GM12865 (cell line): ENCODE measurements at regions not wholly inside any gene's neighbourhood (a gene's known extent, or its start where the extent isn't known, plus 50 kb on each side); places are given as distances from the start of the nearest gene placed in this dataset.

Experiments used
- DNase-seq: peaks from one replicate; pipeline ENCODE4 v3.0.0; 2010; ENCODE audit warnings: low read depth
- H3K4me3 ChIP-seq: 2 replicates; pipeline ENCODE4 v1.5.1; 2011; ENCODE audit warnings: mild to moderate bottlenecking, low read depth, low read length, control low read depth
- TF ChIP-seq, protein P1 (sequence below): IDR thresholded peaks from 2 replicates; pipeline ENCODE4 v1.5.1; 2011; ENCODE audit warnings: low read length, control low read depth, low read depth, inconsistent platforms; ENCODE audit not compliant: insufficient read depth; ENCODE audit errors: missing control alignments

DNA sequence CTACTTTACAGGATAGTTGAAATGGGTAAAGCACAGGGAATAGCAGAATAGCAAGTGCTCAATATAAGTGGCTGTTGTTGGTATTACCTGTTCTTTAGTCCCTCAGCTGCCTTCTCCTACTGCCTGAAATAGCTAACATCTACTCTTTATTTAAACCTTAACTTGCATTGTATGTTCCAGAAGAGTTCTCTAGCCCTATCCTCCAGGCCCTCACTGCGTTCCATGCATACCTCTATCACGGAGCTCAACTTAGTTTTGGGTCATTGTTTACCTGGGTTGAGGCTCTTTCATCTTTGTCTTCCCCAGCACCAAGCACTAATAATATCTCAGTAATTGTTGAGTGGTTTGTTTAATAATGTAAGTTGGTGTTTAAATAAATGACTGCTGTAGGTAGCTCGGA is 242.2 kb upstream of the FANCL start:
- TF ChIP-seq, protein P1, sequence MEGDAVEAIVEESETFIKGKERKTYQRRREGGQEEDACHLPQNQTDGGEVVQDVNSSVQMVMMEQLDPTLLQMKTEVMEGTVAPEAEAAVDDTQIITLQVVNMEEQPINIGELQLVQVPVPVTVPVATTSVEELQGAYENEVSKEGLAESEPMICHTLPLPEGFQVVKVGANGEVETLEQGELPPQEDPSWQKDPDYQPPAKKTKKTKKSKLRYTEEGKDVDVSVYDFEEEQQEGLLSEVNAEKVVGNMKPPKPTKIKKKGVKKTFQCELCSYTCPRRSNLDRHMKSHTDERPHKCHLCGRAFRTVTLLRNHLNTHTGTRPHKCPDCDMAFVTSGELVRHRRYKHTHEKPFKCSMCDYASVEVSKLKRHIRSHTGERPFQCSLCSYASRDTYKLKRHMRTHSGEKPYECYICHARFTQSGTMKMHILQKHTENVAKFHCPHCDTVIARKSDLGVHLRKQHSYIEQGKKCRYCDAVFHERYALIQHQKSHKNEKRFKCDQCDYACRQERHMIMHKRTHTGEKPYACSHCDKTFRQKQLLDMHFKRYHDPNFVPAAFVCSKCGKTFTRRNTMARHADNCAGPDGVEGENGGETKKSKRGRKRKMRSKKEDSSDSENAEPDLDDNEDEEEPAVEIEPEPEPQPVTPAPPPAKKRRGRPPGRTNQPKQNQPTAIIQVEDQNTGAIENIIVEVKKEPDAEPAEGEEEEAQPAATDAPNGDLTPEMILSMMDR = no peak
- DNase-seq = no peak
- H3K4me3 ChIP-seq = no peak overlapping the region

GRCh38 chr2:58481670-58482069 is 240.5 kb upstream of the FANCL start:
- TF ChIP-seq, protein P1 = no peak
- no peak overlapping the region for H3K4me3 ChIP-seq
- DNase-seq = no peak

GRCh38 chr2:58480141-58480540 is 239.0 kb upstream of the FANCL start:
- no peak for DNase-seq
- TF ChIP-seq, protein P1 = no peak
- H3K4me3 ChIP-seq = no peak overlapping the region

- TF ChIP-seq, protein P1 = no peak
- no peak overlapping the region for H3K4me3 ChIP-seq
- DNase-seq = no peak
These were observed 238.5 kb upstream of the FANCL start for GRCh38 chr2:58479535-58480140.

DNA sequence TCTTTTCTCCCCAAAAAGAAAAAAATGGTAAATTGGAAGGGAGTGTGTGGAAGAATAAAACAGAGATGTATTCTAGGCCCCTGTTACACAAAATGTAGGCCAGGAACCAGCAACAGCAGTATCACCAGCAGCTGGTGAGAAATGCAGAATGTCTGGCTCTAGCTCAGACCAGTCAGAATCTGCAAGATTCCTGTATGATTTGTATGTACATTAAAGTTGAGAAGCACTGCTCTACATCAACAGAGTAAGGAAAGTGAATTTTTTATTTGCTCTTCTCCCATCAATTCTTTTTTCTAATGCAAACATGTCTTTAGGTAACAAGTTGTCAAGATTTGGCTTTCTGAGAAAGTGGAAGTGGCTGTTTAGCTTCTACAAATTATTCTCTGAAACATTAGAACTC is 235.4 kb upstream of the FANCL start:
- no peak overlapping the region for H3K4me3 ChIP-seq
- DNase-seq = no peak
- TF ChIP-seq, protein P1 = no peak

DNA sequence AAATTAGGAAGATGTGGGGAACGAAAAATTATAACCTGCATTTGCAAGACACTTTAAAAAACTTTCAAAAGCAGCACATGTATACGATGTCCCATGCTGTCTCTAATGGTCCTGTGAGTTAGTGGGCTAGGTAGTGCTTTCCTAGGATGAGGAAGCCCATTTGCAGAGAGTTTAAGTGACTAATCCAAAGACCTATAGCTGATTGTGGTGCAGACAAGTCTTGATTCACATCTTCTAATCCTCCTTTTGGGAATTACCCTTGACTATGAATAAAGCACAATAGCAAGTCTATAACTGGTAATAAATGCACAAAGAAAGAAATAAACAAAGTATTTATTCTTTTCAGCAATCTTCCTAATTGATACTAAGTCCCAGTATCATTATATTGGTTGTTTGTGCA is 234.6 kb upstream of the FANCL start:
- no peak overlapping the region for H3K4me3 ChIP-seq
- TF ChIP-seq, protein P1 = no peak
- no peak for DNase-seq

DNA sequence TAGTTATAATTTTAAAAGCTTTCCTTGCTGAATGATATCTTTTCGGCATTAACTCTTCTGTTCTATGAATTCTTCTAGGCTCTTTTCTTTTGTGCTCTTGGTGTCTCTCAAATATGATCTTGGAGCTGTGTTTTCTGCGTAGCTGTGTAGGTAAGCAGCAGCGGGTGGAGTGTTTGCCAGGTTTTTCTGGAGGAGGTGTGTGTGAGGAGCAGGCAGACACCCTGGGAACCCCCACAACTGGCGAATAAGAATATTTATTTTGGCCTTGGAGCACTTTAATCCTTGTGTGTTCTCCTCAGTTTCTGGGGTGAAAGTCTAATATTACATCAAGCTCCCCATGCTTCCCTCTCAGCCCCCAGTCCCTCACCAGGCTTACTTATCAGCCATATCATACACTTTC is 232.0 kb upstream of the FANCL start:
- H3K4me3 ChIP-seq = no peak overlapping the region
- TF ChIP-seq, protein P1 = no peak
- DNase-seq = no peak
